Bronchial epithelial cell (primary cell): ENCODE measurements at regions not wholly inside any gene's neighbourhood (a gene's known extent, or its start where the extent isn't known, plus 50 kb on each side); places are given as distances from the start of the nearest gene placed in this dataset.
A peak's percentile ranks its signal among the peaks of the same experiment; 100 is the strongest.

Source experiments
- DNase-seq: peaks from one replicate; pipeline ENCODE4 v3.0.0-alpha.2; 2010; ENCODE audit warnings: low read depth
- FAIRE-seq: peaks from 2 replicates; lab custom pipeline; 2011; peaks lifted over from hg19 to GRCh38; lab: Jason Lieb, UNC
- H3K27me3 ChIP-seq: 2 replicates; pipeline ENCODE4 v1.5.1; 2011; ENCODE audit warnings: low read length; ENCODE audit not compliant: control insufficient read depth, insufficient read depth
- H3K36me3 ChIP-seq: 2 replicates; pipeline ENCODE4 v1.5.1; 2011; ENCODE audit warnings: low read length; ENCODE audit not compliant: control insufficient read depth, insufficient read depth
- H3K4me3 ChIP-seq: 2 replicates; pipeline ENCODE4 v1.5.1; 2011; ENCODE audit warnings: mild to moderate bottlenecking, low read depth, low read length, control low read depth
- TF ChIP-seq, protein P1 (sequence below): IDR thresholded peaks from 2 replicates; pipeline ENCODE4 v1.5.1; 2011; ENCODE audit warnings: mild to moderate bottlenecking, moderate library complexity, low read length, control low read depth, inconsistent platforms; ENCODE audit not compliant: insufficient read depth, severe bottlenecking

- TF ChIP-seq, protein P1, sequence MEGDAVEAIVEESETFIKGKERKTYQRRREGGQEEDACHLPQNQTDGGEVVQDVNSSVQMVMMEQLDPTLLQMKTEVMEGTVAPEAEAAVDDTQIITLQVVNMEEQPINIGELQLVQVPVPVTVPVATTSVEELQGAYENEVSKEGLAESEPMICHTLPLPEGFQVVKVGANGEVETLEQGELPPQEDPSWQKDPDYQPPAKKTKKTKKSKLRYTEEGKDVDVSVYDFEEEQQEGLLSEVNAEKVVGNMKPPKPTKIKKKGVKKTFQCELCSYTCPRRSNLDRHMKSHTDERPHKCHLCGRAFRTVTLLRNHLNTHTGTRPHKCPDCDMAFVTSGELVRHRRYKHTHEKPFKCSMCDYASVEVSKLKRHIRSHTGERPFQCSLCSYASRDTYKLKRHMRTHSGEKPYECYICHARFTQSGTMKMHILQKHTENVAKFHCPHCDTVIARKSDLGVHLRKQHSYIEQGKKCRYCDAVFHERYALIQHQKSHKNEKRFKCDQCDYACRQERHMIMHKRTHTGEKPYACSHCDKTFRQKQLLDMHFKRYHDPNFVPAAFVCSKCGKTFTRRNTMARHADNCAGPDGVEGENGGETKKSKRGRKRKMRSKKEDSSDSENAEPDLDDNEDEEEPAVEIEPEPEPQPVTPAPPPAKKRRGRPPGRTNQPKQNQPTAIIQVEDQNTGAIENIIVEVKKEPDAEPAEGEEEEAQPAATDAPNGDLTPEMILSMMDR: no peak
- FAIRE-seq: peak; percentile 32
- no peak overlapping the region for H3K4me3 ChIP-seq
- peak; percentile 4 for DNase-seq
- no peaks in the 10 kb centered on the region for H3K27me3 ChIP-seq
- no peaks in the 10 kb centered on the region for H3K36me3 ChIP-seq
These were observed 367.4 kb upstream of the MYT1L start for GRCh38 chr2:2698182-2699120.

DNA sequence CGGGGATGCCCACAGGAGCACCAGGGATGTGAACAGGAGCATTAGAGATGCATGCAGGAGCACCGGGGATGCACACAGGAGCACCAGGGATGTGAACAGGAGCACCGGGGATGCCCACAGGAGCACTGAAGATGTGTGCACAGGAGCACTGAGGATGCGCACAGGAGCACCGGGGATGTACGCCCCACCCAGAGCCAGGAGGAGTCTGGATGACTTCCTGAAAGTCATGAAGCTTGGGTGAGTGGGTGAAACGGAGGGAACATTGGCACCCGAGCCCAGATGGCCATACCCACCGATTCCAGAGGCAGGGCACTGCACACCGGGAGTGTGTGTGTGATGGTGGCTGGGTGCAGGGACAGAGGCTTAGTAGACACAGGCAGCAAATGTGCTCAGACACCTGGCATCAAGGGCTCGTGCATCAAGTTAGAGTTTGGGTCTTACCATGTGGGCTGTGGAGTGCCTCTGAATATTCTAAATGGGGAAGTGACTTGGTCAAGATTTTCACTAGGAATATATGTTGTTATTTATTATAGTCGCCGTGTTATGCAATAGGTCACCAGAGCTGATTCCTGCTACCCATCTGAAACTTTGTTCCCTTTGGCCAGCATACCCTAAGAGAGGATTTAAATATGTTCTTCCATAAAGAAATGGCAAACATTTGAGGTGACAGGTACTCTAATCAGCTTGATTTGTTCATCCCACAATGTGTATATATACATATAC is 365.8 kb upstream of the MYT1L start:
- DNase-seq (no peak), FAIRE-seq (no peak)
- Histone ChIP-seq H3K36me3 (no peaks in the 10 kb centered on the region), H3K4me3 (no peak overlapping the region), H3K27me3 (no peaks in the 10 kb centered on the region)
- TF ChIP-seq, protein P1: no peak

GRCh38 chr2:2696325-2696724 is 365.2 kb upstream of the MYT1L start:
- no peak for DNase-seq
- no peak overlapping the region for H3K4me3 ChIP-seq
- no peaks in the 10 kb centered on the region for H3K36me3 ChIP-seq
- no peak for FAIRE-seq
- no peaks in the 10 kb centered on the region for H3K27me3 ChIP-seq
- TF ChIP-seq, protein P1: no peak

DNA sequence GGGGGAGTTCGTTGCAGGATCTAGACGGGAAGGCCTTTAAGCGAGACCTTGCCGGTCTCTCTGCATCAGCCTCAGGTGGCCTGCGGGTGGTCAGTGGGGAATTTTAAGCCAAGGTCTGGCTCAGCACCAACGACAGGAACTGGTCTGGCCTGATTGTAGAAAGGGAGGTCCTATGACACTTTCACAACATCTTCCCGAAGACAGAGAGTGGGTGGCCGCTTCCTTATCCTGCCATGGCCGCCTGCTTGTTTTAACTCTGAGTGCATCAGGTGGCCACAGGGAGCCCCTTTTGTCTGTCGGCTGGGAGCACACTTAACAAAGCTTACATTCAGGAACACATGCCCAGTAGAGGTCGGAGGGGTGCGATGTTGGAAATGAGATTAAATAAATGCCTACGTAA is 363.7 kb upstream of the MYT1L start:
- DNase-seq (no peak), FAIRE-seq (no peak)
- TF ChIP-seq, protein P1: no peak
- no peak overlapping the region for H3K4me3 ChIP-seq
- H3K36me3 ChIP-seq: no peaks in the 10 kb centered on the region
- H3K27me3 ChIP-seq: no peaks in the 10 kb centered on the region

GRCh38 chr2:2692599-2693389 is 361.7 kb upstream of the MYT1L start:
- FAIRE-seq (no peak), DNase-seq (no peak)
- Histone ChIP-seq H3K36me3 (no peaks in the 10 kb centered on the region), H3K27me3 (no peaks in the 10 kb centered on the region), H3K4me3 (no peak overlapping the region)
- TF ChIP-seq, protein P1: no peak
